GM23248 (cell line): ENCODE measurements at regions not wholly inside any gene's neighbourhood (a gene's known extent, or its start where the extent isn't known, plus 50 kb on each side); places are given as distances from the start of the nearest gene placed in this dataset.

Experiments
- DNase-seq: peaks from one replicate; pipeline ENCODE4 v3.0.0-alpha.2; 2015
- H2AFZ ChIP-seq: fragments of 200-600 bp; sonication (generic); 2 replicates; pipeline ENCODE4 v1.6.1; 2016; ENCODE audit warnings: antibody characterized with exemption
- H3F3A ChIP-seq: fragments of 200-600 bp; sonication (generic); 2 replicates; pipeline ENCODE4 v1.6.1; 2016; ENCODE audit warnings: mild to moderate bottlenecking, antibody characterized with exemption, mixed run types; ENCODE audit not compliant: insufficient read depth
- H3K27ac ChIP-seq: fragments of 200-600 bp; sonication (generic); 2 replicates; pipeline ENCODE4 v1.5.1; 2016; ENCODE audit warnings: mild to moderate bottlenecking
- H3K27me3 ChIP-seq: fragments of 200-600 bp; sonication (generic); replicated peaks from 2 replicates; pipeline ENCODE4 v1.6.1; 2016; ENCODE audit warnings: mild to moderate bottlenecking; ENCODE audit not compliant: insufficient read depth
- H3K36me3 ChIP-seq: fragments of 200-600 bp; sonication (generic); 2 replicates; pipeline ENCODE4 v1.6.1; 2016; ENCODE audit warnings: low read depth, mild to moderate bottlenecking
- H3K4me1 ChIP-seq: fragments of 200-600 bp; sonication (generic); 2 replicates; pipeline ENCODE4 v1.6.1; 2016; ENCODE audit warnings: mild to moderate bottlenecking; ENCODE audit not compliant: insufficient read depth
- H3K4me2 ChIP-seq: fragments of 200-600 bp; sonication (generic); one replicate; pipeline ENCODE4 v1.6.1; 2016; ENCODE audit warnings: mild to moderate bottlenecking; ENCODE audit not compliant: unreplicated experiment
- H3K4me3 ChIP-seq: fragments of 200-600 bp; sonication (generic); 2 replicates; pipeline ENCODE4 v1.5.1; 2016; ENCODE audit warnings: mild to moderate bottlenecking
- H3K79me2 ChIP-seq: fragments of 200-600 bp; sonication (generic); 2 replicates; pipeline ENCODE4 v1.6.1; 2016; ENCODE audit warnings: mild to moderate bottlenecking; ENCODE audit not compliant: insufficient read depth
- H3K9ac ChIP-seq: fragments of 200-600 bp; sonication (generic); 2 replicates; pipeline ENCODE4 v1.6.1; 2016; ENCODE audit warnings: mild to moderate bottlenecking
- H3K9me2 ChIP-seq: fragments of 200-600 bp; sonication (generic); 2 replicates; pipeline ENCODE4 v1.6.1; 2016; ENCODE audit warnings: mixed run types, mild to moderate bottlenecking, moderate library complexity; ENCODE audit not compliant: insufficient read depth
- H3K9me3 ChIP-seq: fragments of 200-600 bp; sonication (generic); one replicate; pipeline ENCODE4 v1.6.1; 2017; ENCODE audit warnings: low read depth
- H4K20me1 ChIP-seq: fragments of 200-600 bp; sonication (generic); 2 replicates; pipeline ENCODE4 v1.6.0; 2016; ENCODE audit not compliant: insufficient read depth
- EZH2 ChIP-seq: fragments of 200-600 bp; sonication (generic); IDR thresholded peaks from 2 replicates; pipeline ENCODE4 v1.6.1; 2018; ENCODE audit warnings: antibody characterized with exemption, mild to moderate bottlenecking; ENCODE audit not compliant: insufficient read depth, poor library complexity, severe bottlenecking
- EZH2phosphoT487 ChIP-seq: fragments of 200-600 bp; sonication (generic); IDR thresholded peaks from 2 replicates; pipeline ENCODE4 v1.6.1; 2018; ENCODE audit warnings: antibody characterized with exemption, moderate library complexity, mild to moderate bottlenecking, low read depth; ENCODE audit not compliant: insufficient read depth
- WGBS, 2 experiments: methylation state at CpG; one replicate each; pipeline ENCODE4 v1.1.6; 2015 to 2017; ENCODE audit warnings: low lambda C conversion rate in 2 of 2, low coverage in 1 of 2; ENCODE audit errors: missing lambda C conversion rate in 2 of 2; 5-methylcytosine and 5-hydroxymethylcytosine counted together
- in situ Hi-C: fragments of 300-500 bp; cut with MboI; formaldehyde crosslinking; loops from 2 replicates; pipeline ENCODE4 v1.15.0; 2020

GRCh38 chr18:7172611-7173010, 55.0 kb upstream of the LAMA1 start:
- Histone ChIP-seq H3K9ac (no peak overlapping the region), H3F3A (no peaks in the 10 kb centered on the region), H3K4me1 (no peaks in the 10 kb centered on the region), H2AFZ (no peak overlapping the region), H3K9me2 (no peaks in the 10 kb centered on the region), H3K9me3 (no peaks in the 10 kb centered on the region), H3K4me2 (no peak overlapping the region), H3K27ac (no peak overlapping the region), H4K20me1 (no peaks in the 10 kb centered on the region), H3K27me3 (no peaks in the 10 kb centered on the region), H3K79me2 (no peaks in the 10 kb centered on the region), H3K36me3 (no peaks in the 10 kb centered on the region), H3K4me3 (no peak overlapping the region)
- 91 to 94% methylated on average over 10 of the region's 10 CpGs for WGBS, 2 experiments
- TF ChIP-seq EZH2phosphoT487 (no peak), EZH2 (no peak)
- in situ Hi-C loops = loop anchor here (10.0 kb wide), 2 partner anchors 138 to 248 kb away; no protein-coding TSS in a partner anchor
- no peak for DNase-seq

- in situ Hi-C loops = loop anchor here (10.0 kb wide), 2 partner anchors 135 to 245 kb away; no protein-coding TSS in a partner anchor
Observed at GRCh38 chr18:7170292-7170691, 52.7 kb upstream of the LAMA1 start.

GRCh38 chr18:7169601-7170000, 52.0 kb upstream of the LAMA1 start:
- no peaks in the 10 kb centered on the region for H3K36me3 ChIP-seq
- H3F3A ChIP-seq = no peaks in the 10 kb centered on the region
- TF ChIP-seq EZH2phosphoT487 (no peak), EZH2 (no peak)
- in situ Hi-C loops = no loop called here
- H3K9me2 ChIP-seq = no peaks in the 10 kb centered on the region
- no peak overlapping the region for H2AFZ ChIP-seq
- H4K20me1 ChIP-seq = no peaks in the 10 kb centered on the region
- H3K9ac ChIP-seq = no peak overlapping the region
- 0 out of 2 replicates have a peak, but pooled peaks cover 2% of the 10 kb centered on the region for H3K4me1 ChIP-seq
- no peak for DNase-seq
- no peak overlapping the region for H3K4me3 ChIP-seq
- 74 to 78% methylated on average over 9 to 10 of the region's 11 CpGs for WGBS, 2 experiments
- H3K4me2 ChIP-seq = no peak overlapping the region
- no peaks in the 10 kb centered on the region for H3K27me3 ChIP-seq
- H3K27ac ChIP-seq = no peak overlapping the region
- no peaks in the 10 kb centered on the region for H3K79me2 ChIP-seq
- H3K9me3 ChIP-seq = no peaks in the 10 kb centered on the region

More at GRCh38 chr18:7170292-7170691, 52.7 kb upstream of the LAMA1 start:
- Histone ChIP-seq H3K4me1 (no peaks in the 10 kb centered on the region), H3K27ac (no peak overlapping the region), H3K4me3 (no peak overlapping the region), H2AFZ (no peak overlapping the region), H3K36me3 (no peaks in the 10 kb centered on the region), H3K4me2 (no peak overlapping the region), H3K9me3 (no peaks in the 10 kb centered on the region), H3K27me3 (no peaks in the 10 kb centered on the region), H4K20me1 (no peaks in the 10 kb centered on the region), H3F3A (no peaks in the 10 kb centered on the region), H3K9me2 (no peaks in the 10 kb centered on the region), H3K9ac (no peak overlapping the region), H3K79me2 (no peaks in the 10 kb centered on the region)
- WGBS, 2 experiments = 70 to 75% methylated on average over 8 of the region's 8 CpGs
- no peak for DNase-seq
- no peak for TF ChIP-seq EZH2phosphoT487
- TF ChIP-seq EZH2 = no peak

GRCh38 chr18:7168408-7168807, 50.8 kb upstream of the LAMA1 start:
- Histone ChIP-seq H3K9me3 (no peaks in the 10 kb centered on the region), H3K4me2 (no peak overlapping the region), H3K4me3 (no peak overlapping the region), H3K36me3 (no peaks in the 10 kb centered on the region), H3K27me3 (no peaks in the 10 kb centered on the region), H2AFZ (no peak overlapping the region), H3K9me2 (no peaks in the 10 kb centered on the region), H4K20me1 (no peaks in the 10 kb centered on the region), H3F3A (no peaks in the 10 kb centered on the region), H3K79me2 (no peaks in the 10 kb centered on the region), H3K4me1 (0 out of 2 replicates have a peak, but pooled peaks cover 7% of the 10 kb centered on the region), H3K9ac (no peak overlapping the region), H3K27ac (no peak overlapping the region)
- WGBS, 2 experiments = 87% methylated on average over 7 of the region's 7 CpGs
- no peak for TF ChIP-seq EZH2phosphoT487
- TF ChIP-seq EZH2 = no peak
- in situ Hi-C loops = no loop called here
- DNase-seq = no peak
